ENCODE measurements at regions not wholly inside any gene's neighbourhood (a gene's known extent, or its start where the extent isn't known, plus 50 kb on each side); places are given as distances from the start of the nearest gene placed in this dataset.

GRCh38 chr13:34671137-34671536, 270.9 kb upstream of the NBEA start:
- DNase-seq (ENCODE audit: low read depth): no peak
- Histone ChIP-seq H3K4me3 (ENCODE audit: low read length) (no peak overlapping the region), H3K9ac (ENCODE audit: low read length) (no peak overlapping the region), H3K4me1 (ENCODE audit: control insufficient read depth, insufficient read depth, low read length) (peaks cover 15% of the 10 kb centered on the region), H3K36me3 (ENCODE audit: control insufficient read depth, insufficient read depth, low read length, severe bottlenecking) (no peaks in the 10 kb centered on the region), H3K9me3 (ENCODE audit: control insufficient read depth, low read length) (no peaks in the 10 kb centered on the region), H3K27me3 (replicated peaks; ENCODE audit: control insufficient read depth, insufficient read depth, low read length) (no peaks in the 10 kb centered on the region)

DNA sequence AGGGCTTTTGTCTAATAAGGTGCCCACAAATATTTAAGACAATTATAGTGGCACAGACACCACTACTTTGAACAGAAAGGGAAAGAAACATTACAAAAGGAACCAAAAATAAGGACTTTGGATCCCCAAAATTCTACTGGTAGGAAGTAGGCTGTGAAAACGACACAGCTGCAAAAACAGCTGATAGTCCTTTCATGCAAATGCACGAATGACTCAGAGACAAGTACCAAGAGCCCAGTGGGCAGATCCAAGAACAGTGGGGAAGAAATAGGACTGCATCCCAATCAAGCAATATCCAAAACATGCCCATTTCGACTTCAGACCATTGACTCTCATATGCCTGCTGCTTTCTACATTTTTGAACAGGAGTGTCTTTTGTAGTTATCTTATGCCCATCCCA, 269.4 kb upstream of the NBEA start:
- peak overlapping the region; percentile 46 for H3K4me3 ChIP-seq (ENCODE audit: low read length)
- no peaks in the 10 kb centered on the region for H3K9me3 ChIP-seq (ENCODE audit: control insufficient read depth, low read length)
- peaks cover 15% of the 10 kb centered on the region for H3K4me1 ChIP-seq (ENCODE audit: control insufficient read depth, insufficient read depth, low read length)
- no peak for DNase-seq (ENCODE audit: low read depth)
- no peaks in the 10 kb centered on the region for H3K27me3 ChIP-seq (replicated peaks; ENCODE audit: control insufficient read depth, insufficient read depth, low read length)
- H3K36me3 ChIP-seq (ENCODE audit: control insufficient read depth, insufficient read depth, low read length, severe bottlenecking): no peaks in the 10 kb centered on the region
- H3K9ac ChIP-seq (ENCODE audit: low read length): no peak overlapping the region

GRCh38 chr13:34675626-34676025, 266.4 kb upstream of the NBEA start:
- Histone ChIP-seq H3K9me3 (ENCODE audit: control insufficient read depth, low read length) (no peaks in the 10 kb centered on the region), H3K4me1 (ENCODE audit: control insufficient read depth, insufficient read depth, low read length) (peaks cover 15% of the 10 kb centered on the region), H3K4me3 (ENCODE audit: low read length) (no peak overlapping the region), H3K9ac (ENCODE audit: low read length) (no peak overlapping the region), H3K27me3 (replicated peaks; ENCODE audit: control insufficient read depth, insufficient read depth, low read length) (no peaks in the 10 kb centered on the region), H3K36me3 (ENCODE audit: control insufficient read depth, insufficient read depth, low read length, severe bottlenecking) (no peaks in the 10 kb centered on the region)
- DNase-seq (ENCODE audit: low read depth): no peak

GRCh38 chr13:34678154-34678553, 263.9 kb upstream of the NBEA start:
- Histone ChIP-seq H3K36me3 (ENCODE audit: control insufficient read depth, insufficient read depth, low read length, severe bottlenecking) (no peaks in the 10 kb centered on the region), H3K4me1 (ENCODE audit: control insufficient read depth, insufficient read depth, low read length) (no peaks in the 10 kb centered on the region), H3K4me3 (ENCODE audit: low read length) (no peak overlapping the region), H3K9ac (ENCODE audit: low read length) (no peak overlapping the region), H3K27me3 (replicated peaks; ENCODE audit: control insufficient read depth, insufficient read depth, low read length) (no peaks in the 10 kb centered on the region), H3K9me3 (ENCODE audit: control insufficient read depth, low read length) (no peaks in the 10 kb centered on the region)
- peak; percentile 82 for DNase-seq (ENCODE audit: low read depth)

DNA sequence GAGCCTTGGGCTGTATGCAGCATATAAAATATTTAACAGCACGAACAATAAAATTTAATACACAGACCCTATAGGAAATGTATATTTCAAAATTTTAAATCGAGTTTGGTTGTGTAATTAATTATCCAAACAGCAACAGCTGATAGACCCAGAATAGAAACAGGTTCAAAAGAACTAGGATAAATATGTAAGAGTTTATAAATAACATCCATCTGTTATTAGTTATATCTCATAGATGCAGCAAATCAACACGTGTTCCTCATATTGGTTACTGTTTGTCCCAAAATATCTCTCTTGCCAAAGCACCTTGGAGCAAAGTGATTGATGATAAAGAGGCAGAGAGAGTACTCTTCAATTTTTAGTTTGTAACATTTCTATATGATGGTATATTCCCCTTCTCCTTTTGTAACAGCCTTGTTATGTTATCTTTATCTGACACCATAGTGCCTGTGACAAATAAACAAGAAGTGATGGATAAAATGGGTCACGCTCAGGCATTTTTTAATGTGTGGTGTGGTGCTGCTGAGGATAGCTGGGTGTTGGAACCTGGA, 260.6 kb upstream of the NBEA start:
- H3K9ac ChIP-seq (ENCODE audit: low read length): no peak overlapping the region
- DNase-seq (ENCODE audit: low read depth): no peak

GRCh38 chr13:34695063-34695462, 247.0 kb upstream of the NBEA start:
- no peak overlapping the region for H3K9ac ChIP-seq (ENCODE audit: low read length)
- H3K36me3 ChIP-seq (ENCODE audit: control insufficient read depth, insufficient read depth, low read length, severe bottlenecking): no peaks in the 10 kb centered on the region
- H3K9me3 ChIP-seq (ENCODE audit: control insufficient read depth, low read length): no peaks in the 10 kb centered on the region
- no peak overlapping the region for H3K4me3 ChIP-seq (ENCODE audit: low read length)
- DNase-seq (ENCODE audit: low read depth): no peak
- no peaks in the 10 kb centered on the region for H3K27me3 ChIP-seq (replicated peaks; ENCODE audit: control insufficient read depth, insufficient read depth, low read length)
- peaks cover 12% of the 10 kb centered on the region for H3K4me1 ChIP-seq (ENCODE audit: control insufficient read depth, insufficient read depth, low read length)

More for the DNA sequence above, 260.6 kb upstream of the NBEA start:
- no peaks in the 10 kb centered on the region for H3K4me1 ChIP-seq (ENCODE audit: control insufficient read depth, insufficient read depth, low read length)
- no peaks in the 10 kb centered on the region for H3K36me3 ChIP-seq (ENCODE audit: control insufficient read depth, insufficient read depth, low read length, severe bottlenecking)
- H3K4me3 ChIP-seq (ENCODE audit: low read length): no peak overlapping the region
- H3K27me3 ChIP-seq (replicated peaks; ENCODE audit: control insufficient read depth, insufficient read depth, low read length): no peaks in the 10 kb centered on the region
- no peaks in the 10 kb centered on the region for H3K9me3 ChIP-seq (ENCODE audit: control insufficient read depth, low read length)

GRCh38 chr13:34696296-34696695, 245.8 kb upstream of the NBEA start:
- Histone ChIP-seq H3K9ac (ENCODE audit: low read length) (no peak overlapping the region), H3K27me3 (replicated peaks; ENCODE audit: control insufficient read depth, insufficient read depth, low read length) (no peaks in the 10 kb centered on the region), H3K4me3 (ENCODE audit: low read length) (no peak overlapping the region), H3K36me3 (ENCODE audit: control insufficient read depth, insufficient read depth, low read length, severe bottlenecking) (no peaks in the 10 kb centered on the region), H3K9me3 (ENCODE audit: control insufficient read depth, low read length) (no peaks in the 10 kb centered on the region), H3K4me1 (ENCODE audit: control insufficient read depth, insufficient read depth, low read length) (peaks cover 12% of the 10 kb centered on the region)
- no peak for DNase-seq (ENCODE audit: low read depth)

- no peaks in the 10 kb centered on the region for H3K36me3 ChIP-seq (ENCODE audit: control insufficient read depth, insufficient read depth, low read length, severe bottlenecking)
- H3K4me1 ChIP-seq (ENCODE audit: control insufficient read depth, insufficient read depth, low read length): peaks cover 12% of the 10 kb centered on the region
- DNase-seq (ENCODE audit: low read depth): no peak
- H3K27me3 ChIP-seq (replicated peaks; ENCODE audit: control insufficient read depth, insufficient read depth, low read length): no peaks in the 10 kb centered on the region
- H3K4me3 ChIP-seq (ENCODE audit: low read length): no peak overlapping the region
- no peak overlapping the region for H3K9ac ChIP-seq (ENCODE audit: low read length)
- H3K9me3 ChIP-seq (ENCODE audit: control insufficient read depth, low read length): no peaks in the 10 kb centered on the region
These were observed 245.3 kb upstream of the NBEA start for GRCh38 chr13:34696741-34697140.

DNA sequence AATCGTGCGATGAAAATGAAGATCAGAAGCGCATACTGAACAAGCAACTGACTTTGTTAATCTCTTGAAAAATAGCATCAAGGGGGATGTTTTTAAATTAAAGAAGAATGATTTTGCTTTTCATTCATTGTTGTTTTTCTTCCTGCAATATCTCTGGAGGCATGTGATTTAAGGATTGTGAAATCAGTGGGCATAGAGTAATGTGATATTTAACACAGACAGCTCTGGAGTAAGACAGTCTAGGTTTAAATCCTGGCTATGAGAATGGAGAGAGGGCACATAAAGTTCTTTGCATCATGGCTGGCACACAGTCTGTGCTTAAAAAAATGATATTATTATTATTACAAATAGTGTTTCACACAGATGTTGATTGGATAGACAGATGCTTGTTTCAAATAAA, 243.1 kb upstream of the NBEA start:
- no peaks in the 10 kb centered on the region for H3K36me3 ChIP-seq (ENCODE audit: control insufficient read depth, insufficient read depth, low read length, severe bottlenecking)
- H3K9me3 ChIP-seq (ENCODE audit: control insufficient read depth, low read length): no peaks in the 10 kb centered on the region
- H3K4me3 ChIP-seq (ENCODE audit: low read length): peak overlapping the region; percentile 66
- H3K27me3 ChIP-seq (replicated peaks; ENCODE audit: control insufficient read depth, insufficient read depth, low read length): no peaks in the 10 kb centered on the region
- DNase-seq (ENCODE audit: low read depth): peak; percentile 89
- peaks cover 12% of the 10 kb centered on the region for H3K4me1 ChIP-seq (ENCODE audit: control insufficient read depth, insufficient read depth, low read length)
- peak overlapping the region; percentile 10 for H3K9ac ChIP-seq (ENCODE audit: low read length)

DNA sequence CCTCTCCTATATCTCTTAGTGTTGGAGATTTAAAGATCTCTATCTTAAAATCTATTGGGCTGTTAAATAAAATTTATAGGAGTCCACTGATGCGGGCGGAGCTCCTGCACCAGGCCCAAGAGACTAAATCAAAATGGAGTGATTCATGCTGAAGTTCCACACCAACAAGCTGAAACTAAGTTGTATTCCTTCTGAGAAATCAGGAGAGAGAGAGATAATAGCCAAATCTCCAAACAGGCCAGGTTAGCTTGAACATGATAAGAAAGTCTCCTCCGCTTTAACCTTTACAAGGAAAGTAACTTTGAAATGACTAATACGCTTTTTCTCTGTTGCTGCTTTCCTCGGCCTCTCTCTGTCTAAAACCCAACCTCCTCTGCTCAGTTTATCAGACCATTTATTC, 241.9 kb upstream of the NBEA start:
- no peak for DNase-seq (ENCODE audit: low read depth)

DNA sequence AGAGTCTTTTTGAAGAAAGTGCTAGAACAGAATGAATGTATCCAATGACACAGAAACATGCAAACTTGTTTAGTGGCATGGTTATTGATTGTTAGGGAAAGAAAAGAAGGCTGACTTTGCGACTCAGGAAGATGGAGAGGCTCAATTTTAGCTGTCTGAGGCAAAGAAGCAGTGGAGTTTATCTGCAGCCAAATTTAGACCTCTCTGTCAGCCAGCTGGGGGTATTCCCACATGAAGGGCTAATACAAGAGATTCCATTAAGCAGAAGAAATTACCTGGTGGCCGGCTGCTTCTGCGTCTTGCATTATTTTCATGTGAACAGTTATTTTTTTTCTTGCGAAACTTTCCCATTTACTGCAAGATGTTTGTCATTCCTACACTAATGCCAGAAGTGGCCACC, 240.2 kb upstream of the NBEA start:
- Histone ChIP-seq H3K36me3 (ENCODE audit: control insufficient read depth, insufficient read depth, low read length, severe bottlenecking) (no peaks in the 10 kb centered on the region), H3K4me1 (ENCODE audit: control insufficient read depth, insufficient read depth, low read length) (peaks cover 12% of the 10 kb centered on the region), H3K9me3 (ENCODE audit: control insufficient read depth, low read length) (no peaks in the 10 kb centered on the region), H3K9ac (ENCODE audit: low read length) (no peak overlapping the region), H3K27me3 (replicated peaks; ENCODE audit: control insufficient read depth, insufficient read depth, low read length) (no peaks in the 10 kb centered on the region), H3K4me3 (ENCODE audit: low read length) (no peak overlapping the region)
- no peak for DNase-seq (ENCODE audit: low read depth)

More for the DNA sequence above, 241.9 kb upstream of the NBEA start:
- Histone ChIP-seq H3K36me3 (ENCODE audit: control insufficient read depth, insufficient read depth, low read length, severe bottlenecking) (no peaks in the 10 kb centered on the region), H3K9ac (ENCODE audit: low read length) (no peak overlapping the region), H3K9me3 (ENCODE audit: control insufficient read depth, low read length) (no peaks in the 10 kb centered on the region), H3K4me3 (ENCODE audit: low read length) (no peak overlapping the region), H3K4me1 (ENCODE audit: control insufficient read depth, insufficient read depth, low read length) (peaks cover 12% of the 10 kb centered on the region), H3K27me3 (replicated peaks; ENCODE audit: control insufficient read depth, insufficient read depth, low read length) (no peaks in the 10 kb centered on the region)

DNA sequence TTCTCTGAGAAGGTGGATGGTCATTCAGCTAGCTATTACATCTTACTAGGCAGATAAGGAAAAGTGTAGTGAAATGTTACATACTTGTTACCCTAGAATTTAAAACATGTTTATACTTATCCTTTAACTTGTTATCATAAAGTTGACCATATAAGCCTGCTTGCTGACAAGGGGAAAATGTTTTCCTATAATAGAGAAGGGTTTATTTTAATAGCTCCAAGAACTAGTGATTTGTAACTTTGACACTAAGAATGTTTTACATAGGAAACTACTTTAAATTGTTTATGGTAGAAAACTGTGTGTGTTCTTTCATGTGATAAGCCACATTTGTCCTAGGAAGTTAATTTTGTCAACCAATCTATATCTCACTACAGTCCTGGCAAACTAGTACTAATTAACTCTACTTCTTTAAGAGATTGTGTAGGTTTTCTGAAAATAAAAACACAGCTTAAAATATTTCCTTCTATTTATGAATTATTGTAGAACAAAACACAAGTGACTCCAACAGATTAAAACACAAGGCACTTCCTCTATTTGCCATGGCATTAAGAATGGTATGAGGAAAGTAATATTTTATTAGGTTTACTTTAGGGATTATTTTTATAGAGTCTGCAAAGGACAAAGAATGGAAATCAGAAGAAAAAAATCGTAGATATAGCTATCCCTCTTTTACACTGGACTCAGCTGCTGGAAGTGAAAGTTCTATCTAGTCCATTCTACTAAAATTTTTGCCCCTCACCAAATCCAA, 233.3 kb upstream of the NBEA start:
- no peak overlapping the region for H3K9ac ChIP-seq (ENCODE audit: low read length)
- no peaks in the 10 kb centered on the region for H3K36me3 ChIP-seq (ENCODE audit: control insufficient read depth, insufficient read depth, low read length, severe bottlenecking)
- H3K4me1 ChIP-seq (ENCODE audit: control insufficient read depth, insufficient read depth, low read length): no peaks in the 10 kb centered on the region
- no peaks in the 10 kb centered on the region for H3K27me3 ChIP-seq (replicated peaks; ENCODE audit: control insufficient read depth, insufficient read depth, low read length)
- peaks cover 7% of the 10 kb centered on the region for H3K9me3 ChIP-seq (ENCODE audit: control insufficient read depth, low read length)
- no peak for DNase-seq (ENCODE audit: low read depth)
- no peak overlapping the region for H3K4me3 ChIP-seq (ENCODE audit: low read length)

All from adipocyte (in vitro differentiated cells).